Upper lobe of left lung (tissue), 6 donors: ENCODE measurements at regions not wholly inside any gene's neighbourhood (a gene's known extent, or its start where the extent isn't known, plus 50 kb on each side); places are given as distances from the start of the nearest gene placed in this dataset.

Experiments used
- ATAC-seq, 2 donors: fragments of 200-7000 bp; cut with Tn5 transposase; one replicate each; pipeline ENCODE4 v1.9.1; 2022; ENCODE audit warnings: mild to moderate bottlenecking in 2 of 2, moderate library complexity in 2 of 2; ENCODE audit not compliant: low FRiP score in 2 of 2
- DNase-seq, 2 donors: peaks; one replicate each; pipeline ENCODE4 v3.0.0-alpha.2; 2019 to 2020
- H3K27ac ChIP-seq, 4 donors: fragments of 200-600 bp; sonication (generic); one replicate each; pipeline ENCODE4 v1.5.1; 2016 to 2019
- H3K27me3 ChIP-seq, 4 donors: fragments of 200-600 bp; sonication (generic); one replicate each; pipeline ENCODE4 v1.5.1; 2017 to 2019
- H3K36me3 ChIP-seq, 4 donors: fragments of 200-600 bp; sonication (generic); one replicate each; pipeline ENCODE4 v1.5.1; 2016 to 2019
- H3K4me1 ChIP-seq, 4 donors: fragments of 200-600 bp; sonication (generic); one replicate each; pipeline ENCODE4 v1.5.1; 2018 to 2019
- H3K4me3 ChIP-seq, 4 donors: fragments of 200-600 bp; sonication (generic); one replicate each; pipeline ENCODE4 v1.5.1; 2017 to 2019; ENCODE audit warnings: mild to moderate bottlenecking in 2 of 4, moderate library complexity in 1 of 4
- H3K9me3 ChIP-seq, 4 donors: fragments of 200-600 bp; sonication (generic); one replicate each; pipeline ENCODE4 v1.5.1; 2018 to 2019
- CTCF ChIP-seq, 6 experiments: fragments of 450-650 bp in 4 of 6; fragments of 200-600 bp in 2 of 6; sonication (generic) in 2 of 6; IDR thresholded peaks; one replicate each; pipeline ENCODE4 v1.5.1; 2016 to 2019; ENCODE audit warnings: antibody characterized with exemption in 6 of 6
- EP300 ChIP-seq, 4 donors: sonication (generic); formaldehyde crosslinking; IDR thresholded peaks; one replicate each; pipeline ENCODE4 v1.5.1; 2017; ENCODE audit warnings: antibody characterized with exemption in 4 of 4, control low read depth in 2 of 4
- POLR2A ChIP-seq, 4 donors: fragments of 450-650 bp; IDR thresholded peaks; one replicate each; pipeline ENCODE4 v1.5.1; 2016 to 2017; ENCODE audit warnings: antibody characterized with exemption in 4 of 4, mild to moderate bottlenecking in 2 of 4
- POLR2AphosphoS5 ChIP-seq, 2 donors: sonication (generic); formaldehyde crosslinking; IDR thresholded peaks; one replicate each; pipeline ENCODE4 v1.5.1; 2017; ENCODE audit warnings: antibody characterized with exemption in 2 of 2
- WGBS, 2 donors: methylation state at CpG; one replicate each; pipeline ENCODE4 v1.1.5; 2017 to 2018; 5-methylcytosine and 5-hydroxymethylcytosine counted together
- donor health status: DM: no; HTN: no; CAD: no; lungs with moderate emphysema.
- donor health status: DM: no; HTN: yes; CAD: no; lungs with severe emphysema.

- Histone ChIP-seq H3K4me3 (no peak overlapping the region), H3K27me3 (no peaks in the 10 kb centered on the region), H3K4me1 (peaks cover 0 to 4% (median 0%) of the 10 kb centered on the region in 4 donors), H3K9me3 (no peaks in the 10 kb centered on the region), H3K27ac (no peak overlapping the region), H3K36me3 (no peaks in the 10 kb centered on the region)
- 48 to 60% methylated on average over 2 of the region's 2 CpGs for WGBS, 2 donors
- ATAC-seq, result no peak
- DNase-seq, result no peak
- TF ChIP-seq POLR2AphosphoS5 (IDR thresholded peaks at IDR 0.05), result no peak
Measured at GRCh38 chr1:226487921-226488320, 60.6 kb upstream of the STUM start.

- no peak for DNase-seq
- Histone ChIP-seq H3K27ac (no peak overlapping the region), H3K27me3 (no peaks in the 10 kb centered on the region), H3K36me3 (no peaks in the 10 kb centered on the region), H3K9me3 (no peaks in the 10 kb centered on the region), H3K4me3 (no peak overlapping the region), H3K4me1 (peaks cover 0 to 4% (median 0%) of the 10 kb centered on the region in 4 donors)
- WGBS, 2 donors, result 86 to 93% methylated on average over 9 of the region's 9 CpGs
- no peak for ATAC-seq
- TF ChIP-seq POLR2A (IDR thresholded peaks at IDR 0.05), result no peak
- no peak for TF ChIP-seq CTCF (IDR thresholded peaks at IDR 0.05)
- TF ChIP-seq POLR2AphosphoS5 (IDR thresholded peaks at IDR 0.05), result no peak
- no peak for TF ChIP-seq EP300 (IDR thresholded peaks at IDR 0.05)
Measured at GRCh38 chr1:226489718-226490425, 58.7 kb upstream of the STUM start.

- Histone ChIP-seq H3K4me1 (peaks cover 0 to 4% (median 0%) of the 10 kb centered on the region in 4 donors), H3K27ac (no peak overlapping the region), H3K36me3 (no peaks in the 10 kb centered on the region), H3K27me3 (no peaks in the 10 kb centered on the region), H3K9me3 (no peaks in the 10 kb centered on the region), H3K4me3 (no peak overlapping the region)
- 90 to 100% methylated on average over 1 to 2 of the region's 2 CpGs for WGBS, 2 donors
- TF ChIP-seq EP300 (IDR thresholded peaks at IDR 0.05), result no peak
- no peak for TF ChIP-seq POLR2AphosphoS5 (IDR thresholded peaks at IDR 0.05)
- no peak for TF ChIP-seq CTCF (IDR thresholded peaks at IDR 0.05)
- TF ChIP-seq POLR2A (IDR thresholded peaks at IDR 0.05), result no peak
- DNase-seq (no peak), ATAC-seq (no peak)
Measured at GRCh38 chr1:226490426-226490809, 58.1 kb upstream of the STUM start.

GRCh38 chr1:226491093-226491850 lies 57.3 kb upstream of the STUM start:
- H3K36me3 ChIP-seq, result no peaks in the 10 kb centered on the region
- peaks cover 0 to 4% (median 0%) of the 10 kb centered on the region in 4 donors for H3K4me1 ChIP-seq
- H3K27ac ChIP-seq, result no peak overlapping the region
- TF ChIP-seq EP300 (IDR thresholded peaks at IDR 0.05), result no peak
- TF ChIP-seq POLR2AphosphoS5 (IDR thresholded peaks at IDR 0.05), result no peak
- no peak for TF ChIP-seq POLR2A (IDR thresholded peaks at IDR 0.05)
- no peak for TF ChIP-seq CTCF (IDR thresholded peaks at IDR 0.05)
- H3K27me3 ChIP-seq, result no peaks in the 10 kb centered on the region
- WGBS, 2 donors, result 77 to 90% methylated on average over 4 of the region's 4 CpGs
- H3K4me3 ChIP-seq, result no peak overlapping the region
- no peak for ATAC-seq
- DNase-seq, result no peak
- H3K9me3 ChIP-seq, result no peaks in the 10 kb centered on the region

- H3K27me3 ChIP-seq, result no peaks in the 10 kb centered on the region
- no peak for ATAC-seq
- WGBS, 2 donors, result 90 to 93% methylated on average over 7 of the region's 7 CpGs
- TF ChIP-seq POLR2AphosphoS5 (IDR thresholded peaks at IDR 0.05), result no peak
- no peak for TF ChIP-seq EP300 (IDR thresholded peaks at IDR 0.05)
- TF ChIP-seq POLR2A (IDR thresholded peaks at IDR 0.05), result no peak
- no peak for TF ChIP-seq CTCF (IDR thresholded peaks at IDR 0.05)
- peaks cover 0 to 4% (median 0%) of the 10 kb centered on the region in 4 donors for H3K4me1 ChIP-seq
- no peak overlapping the region for H3K27ac ChIP-seq
- H3K9me3 ChIP-seq, result no peaks in the 10 kb centered on the region
- H3K4me3 ChIP-seq, result no peak overlapping the region
- no peaks in the 10 kb centered on the region for H3K36me3 ChIP-seq
- no peak for DNase-seq
Measured at GRCh38 chr1:226492426-226493137, 56.0 kb upstream of the STUM start.
